NB4 (cell line): ENCODE measurements at regions not wholly inside any gene's neighbourhood (a gene's known extent, or its start where the extent isn't known, plus 50 kb on each side); places are given as distances from the start of the nearest gene placed in this dataset.
A peak's percentile ranks its signal among the peaks of the same experiment; 100 is the strongest.

ENCODE experiments used
- DNase-seq: peaks from one replicate; pipeline ENCODE4 v3.0.0; 2010; ENCODE audit warnings: low read depth
- H3K4me3 ChIP-seq: one replicate; pipeline ENCODE4 v1.5.1; 2011; ENCODE audit warnings: mild to moderate bottlenecking, low read depth, low read length, moderate library complexity
- CTCF ChIP-seq: IDR thresholded peaks from one replicate; pipeline ENCODE4 v1.5.1; 2012; ENCODE audit warnings: low read depth, low read length
- MAX ChIP-seq: IDR thresholded peaks from 2 replicates; pipeline ENCODE4 v1.6.1; 2011; ENCODE audit warnings: low read depth, low read length
- MYC ChIP-seq: IDR thresholded peaks from 2 replicates; pipeline ENCODE4 v1.6.1; 2011; ENCODE audit warnings: low read depth, low read length
- POLR2A ChIP-seq: IDR thresholded peaks from 2 replicates; pipeline ENCODE4 v1.6.1; 2011; ENCODE audit warnings: mild to moderate bottlenecking; ENCODE audit not compliant: insufficient read length; ENCODE audit errors: extremely low read depth

- DNase-seq, result no peak
- H3K4me3 ChIP-seq, result no peak overlapping the region
- TF ChIP-seq POLR2A (no peak), MAX (no peak), MYC (no peak), CTCF (no peak)
Observed at GRCh38 chr4:75189711-75190335, 256.9 kb downstream of the PARM1 start.

- peak; percentile 74 for DNase-seq
- no peak for TF ChIP-seq MYC
- no peak for TF ChIP-seq CTCF
- TF ChIP-seq MAX, result no peak
- TF ChIP-seq POLR2A, result no peak
- H3K4me3 ChIP-seq, result peak overlapping the region; percentile 49
Observed at GRCh38 chr4:75180790-75181776, 248.2 kb downstream of the PARM1 start.

- no peak for DNase-seq
- no peak for TF ChIP-seq MAX
- no peak for TF ChIP-seq POLR2A
- no peak for TF ChIP-seq CTCF
- TF ChIP-seq MYC, result no peak
- H3K4me3 ChIP-seq, result no peak overlapping the region
Observed at GRCh38 chr4:75180217-75180616, 247.3 kb downstream of the PARM1 start.

- no peak overlapping the region for H3K4me3 ChIP-seq
- TF ChIP-seq MYC (no peak), MAX (no peak), POLR2A (no peak), CTCF (no peak)
- DNase-seq, result no peak
Observed at GRCh38 chr4:75179510-75179909, 246.6 kb downstream of the PARM1 start.

- TF ChIP-seq POLR2A (no peak), CTCF (no peak), MAX (no peak), MYC (no peak)
- no peak overlapping the region for H3K4me3 ChIP-seq
- DNase-seq, result no peak
Observed at GRCh38 chr4:75172551-75172950, 239.6 kb downstream of the PARM1 start.
